Activated CD4-positive, alpha-beta T cell treated with anti-CD3 and anti-CD28 coated beads for 4 hours (primary cell): ENCODE measurements at regions not wholly inside any gene's neighbourhood (a gene's known extent, or its start where the extent isn't known, plus 50 kb on each side); places are given as distances from the start of the nearest gene placed in this dataset.

Experiments used
- DNase-seq, 2 donors: peaks; one replicate each; pipeline ENCODE4 v3.0.0-alpha.2; 2020

GRCh38 chr12:19064713-19065112 lies 64.8 kb upstream of the PLEKHA5 start:
- DNase-seq: no peak

GRCh38 chr12:19065223-19065622 lies 64.3 kb upstream of the PLEKHA5 start:
- no peak for DNase-seq

DNA sequence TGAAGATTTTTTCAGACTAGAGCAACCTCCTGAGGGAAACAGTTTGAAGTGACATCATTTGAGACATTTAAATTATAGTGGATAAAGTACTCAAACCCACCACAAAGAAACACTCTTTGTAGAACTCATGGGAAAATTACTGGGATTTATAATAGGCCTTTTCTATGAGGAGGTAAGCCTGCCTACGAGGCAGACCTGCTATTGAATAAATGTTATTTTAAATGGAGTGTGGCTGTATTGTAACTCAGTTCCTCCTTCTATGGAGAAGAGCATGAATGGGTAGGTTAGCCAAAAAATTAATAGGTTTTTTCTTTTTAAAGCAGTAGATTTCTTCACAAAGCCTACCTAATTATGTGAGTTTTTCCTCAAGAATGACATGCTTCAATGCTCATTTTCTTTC lies 63.7 kb upstream of the PLEKHA5 start:
- no peak for DNase-seq

GRCh38 chr12:19066475-19067001 lies 63.0 kb upstream of the PLEKHA5 start:
- no peak for DNase-seq

DNA sequence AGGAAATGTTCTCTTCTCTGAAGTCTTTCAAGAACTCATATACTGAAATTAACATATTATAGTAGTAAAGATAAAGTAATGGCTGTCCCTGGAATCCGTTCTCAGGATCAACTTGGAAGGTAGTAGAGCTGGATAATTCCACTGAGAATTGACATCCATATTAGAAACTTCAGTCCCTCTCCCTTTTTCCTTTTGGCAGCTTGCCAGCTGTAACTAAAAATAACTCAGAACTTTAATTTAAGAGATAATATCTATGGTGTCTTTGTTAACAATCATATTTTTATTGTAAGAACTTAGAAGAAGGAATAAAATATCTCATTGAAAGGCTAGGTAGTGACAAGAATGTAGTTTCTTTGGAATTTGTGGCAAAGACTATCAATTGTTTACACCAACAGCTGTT lies 61.4 kb upstream of the PLEKHA5 start:
- no peak for DNase-seq

- DNase-seq: no peak
Observed at GRCh38 chr12:19070341-19070740, 59.2 kb upstream of the PLEKHA5 start.

DNA sequence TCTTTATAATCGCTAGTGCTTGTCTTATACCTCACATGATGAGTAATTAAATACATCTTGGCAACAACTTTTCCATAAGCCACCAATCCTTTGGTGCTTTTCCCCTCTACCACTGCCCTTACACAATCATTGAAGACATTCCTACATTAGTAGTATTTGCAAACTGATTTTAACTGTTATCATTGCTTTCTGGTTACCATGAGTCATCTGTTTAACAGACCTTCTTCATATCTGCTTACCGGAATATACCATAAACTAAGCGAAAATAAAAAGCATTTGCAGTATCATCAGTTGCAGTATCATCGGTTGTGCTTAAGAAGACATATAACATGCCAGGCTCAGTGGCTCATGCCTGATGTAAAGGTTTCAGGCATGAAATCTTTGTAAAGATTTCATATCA lies 54.8 kb upstream of the PLEKHA5 start:
- no peak for DNase-seq

DNA sequence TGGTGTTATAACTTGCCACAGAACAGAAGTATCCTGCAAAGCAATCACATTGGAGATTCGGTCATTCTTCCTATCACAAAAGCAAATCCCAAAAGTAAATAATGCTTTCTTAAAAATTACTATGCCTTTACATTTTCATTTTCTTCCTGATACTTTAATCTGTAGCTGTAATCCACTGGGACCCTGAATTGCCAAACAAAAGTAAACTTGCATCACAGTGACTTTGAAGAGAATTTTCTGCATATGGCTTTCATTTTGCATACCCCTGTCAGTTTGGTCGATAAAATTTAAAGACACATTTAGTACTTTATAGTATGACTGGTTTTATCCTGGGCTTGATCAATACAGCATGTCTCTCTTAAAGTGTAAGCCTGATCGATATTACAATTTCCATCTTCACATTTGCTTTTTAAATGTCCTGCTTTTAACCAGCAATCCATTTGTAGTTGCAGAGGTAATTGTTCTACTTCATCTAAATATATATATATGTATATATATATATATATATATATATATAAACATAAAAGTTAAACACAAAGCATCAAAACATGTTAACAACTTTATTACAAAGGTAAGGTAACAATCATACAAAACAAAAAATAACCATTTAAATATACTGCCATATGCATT lies 53.7 kb upstream of the PLEKHA5 start:
- no peak for DNase-seq
